Head of caudate nucleus (tissue), 42 donors: ENCODE measurements at regions not wholly inside any gene's neighbourhood (a gene's known extent, or its start where the extent isn't known, plus 50 kb on each side); places are given as distances from the start of the nearest gene placed in this dataset.

Experiments
- DNase-seq, 42 donors: peaks; one replicate each; pipeline versions ENCODE4 v3.0.0 to v3.0.0-alpha.2; 2020 to 2021; ENCODE audit warnings: mixed read lengths in 7 of 42
- intact Hi-C: fragments of 100-400 bp; cut with DNase I; formaldehyde crosslinking; loops from one replicate; pipeline ENCODE4 v1.15.0; 2022

- intact Hi-C loops = no loop called here
- DNase-seq = peak in 9 of 42 donors; percentile 4 to 40 (median 17)
Observed at GRCh38 chr12:92593734-92594402, 108.9 kb upstream of the PLEKHG7 start.

GRCh38 chr12:92585115-92585727 is 117.6 kb upstream of the PLEKHG7 start:
- no peak for DNase-seq
- intact Hi-C loops = no loop called here

DNA sequence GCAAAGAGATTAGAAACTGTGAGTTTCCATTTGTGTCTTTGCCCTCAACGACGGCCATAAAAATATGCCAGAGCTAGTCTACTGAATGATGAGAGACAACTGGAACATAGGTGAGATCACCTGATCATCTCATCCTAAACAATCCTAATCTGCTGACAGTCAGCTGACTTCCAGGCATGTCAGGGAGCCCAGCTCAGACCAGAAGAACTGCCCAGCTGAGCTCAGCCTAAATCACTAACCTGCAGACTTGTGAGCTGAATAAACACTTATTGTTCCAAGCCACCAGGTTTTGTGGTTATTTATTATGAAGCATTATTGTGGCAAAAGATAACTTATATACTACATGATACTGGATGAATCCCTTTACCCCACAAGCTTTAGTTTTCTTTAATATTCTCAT is 118.9 kb upstream of the PLEKHG7 start:
- intact Hi-C loops = no loop called here

GRCh38 chr12:92582893-92583292 is 119.9 kb upstream of the PLEKHG7 start:
- intact Hi-C loops = no loop called here
- DNase-seq = no peak

More for the DNA sequence above, 118.9 kb upstream of the PLEKHG7 start:
- no peak for DNase-seq

DNA sequence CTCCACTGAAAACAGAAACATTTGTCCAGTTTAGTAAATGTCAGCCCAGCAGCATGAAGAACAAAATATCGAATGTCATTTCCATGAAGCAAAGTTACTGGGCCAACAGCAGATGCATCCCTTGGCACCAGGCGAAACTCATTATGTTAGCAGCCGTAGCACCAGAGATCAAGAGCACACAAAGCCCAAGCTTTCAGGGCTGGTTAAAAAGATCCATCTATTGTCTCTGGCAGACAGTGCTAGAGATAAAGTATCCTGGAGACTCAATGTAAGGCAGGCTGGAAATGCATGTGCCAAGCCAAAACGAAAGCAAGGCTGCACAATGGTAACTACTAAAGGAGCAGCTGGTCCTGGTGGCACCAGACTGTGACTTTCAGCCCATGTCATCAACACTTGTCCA is 120.3 kb upstream of the PLEKHG7 start:
- peak in 1 of 42 donors; percentile 17 for DNase-seq
- intact Hi-C loops = no loop called here

- intact Hi-C loops = no loop called here
- DNase-seq = no peak
Observed at GRCh38 chr12:92581604-92582003, 121.2 kb upstream of the PLEKHG7 start.

DNA sequence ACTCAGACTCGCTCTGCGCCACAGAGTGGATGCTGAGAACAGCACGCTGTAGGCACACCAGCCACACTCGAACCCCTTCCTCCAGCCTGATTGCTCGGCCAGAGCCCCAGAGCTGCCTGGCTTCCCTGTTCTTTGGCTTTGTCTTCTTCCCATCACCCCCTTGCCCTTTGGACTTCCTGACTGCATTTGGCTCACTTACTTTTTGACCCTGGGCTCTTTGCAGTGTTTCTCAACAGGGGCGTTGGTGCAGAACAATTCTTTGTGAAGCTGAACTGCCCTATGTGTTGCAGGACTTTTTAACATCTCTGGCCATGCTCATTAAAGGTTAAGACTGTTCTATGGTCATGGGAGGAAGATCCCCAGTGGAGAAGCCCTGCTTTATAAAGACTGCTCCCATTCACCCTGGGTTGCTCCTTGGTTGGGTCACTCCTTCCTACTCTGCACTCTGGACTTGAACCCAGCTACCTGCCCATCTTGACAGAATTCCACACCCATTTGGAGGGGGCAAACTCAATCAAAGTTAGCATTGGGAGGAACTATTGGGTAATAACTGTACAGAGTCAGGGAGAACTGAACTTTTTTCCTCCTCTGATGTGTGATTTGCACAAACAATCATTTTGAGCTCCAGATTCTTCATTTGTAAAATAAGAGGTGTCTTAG is 127.7 kb upstream of the PLEKHG7 start:
- DNase-seq = no peak
- intact Hi-C loops = loop anchor here (5.0 to 10.0 kb wide), 3 partner anchors 70 to 1188 kb away; partner anchors contain the start of gene BTG1

DNA sequence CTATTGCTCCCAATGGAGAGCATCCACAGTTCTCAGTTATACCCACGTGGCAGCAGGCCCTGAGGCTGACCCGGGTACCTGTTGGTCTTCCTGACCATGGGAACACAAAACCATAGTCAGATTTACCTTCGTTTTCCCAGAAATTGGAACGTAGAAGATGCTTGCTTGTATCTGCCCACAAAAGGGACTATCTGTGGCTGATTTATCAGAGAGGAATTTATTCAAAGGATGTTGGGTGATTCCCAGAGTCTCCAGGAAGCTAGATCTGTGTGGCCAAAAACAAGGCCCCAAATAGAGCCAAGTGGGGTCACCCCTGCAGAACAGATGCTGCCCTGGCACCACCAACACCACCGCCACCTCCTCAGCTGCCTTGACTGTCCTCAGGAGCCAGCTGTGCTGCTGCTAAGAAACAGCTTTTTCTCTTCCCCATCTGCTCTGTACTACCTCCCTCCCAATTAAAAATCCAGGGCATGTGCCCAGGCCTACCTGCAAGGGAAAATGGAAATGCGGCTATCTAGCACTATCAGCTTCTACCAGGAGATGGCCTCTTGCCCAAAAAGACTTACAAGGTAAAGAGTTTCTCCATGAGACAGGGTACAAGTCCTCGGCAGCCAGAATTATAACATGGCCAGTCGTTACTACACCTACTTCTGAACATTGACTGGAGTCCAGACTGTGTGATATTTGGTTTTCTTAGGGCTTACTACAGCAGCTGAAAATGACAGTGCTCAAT is 128.6 kb upstream of the PLEKHG7 start:
- intact Hi-C loops = loop anchor here (5.0 to 10.0 kb wide), 3 partner anchors 69 to 1187 kb away; partner anchors contain the start of gene BTG1
- DNase-seq = no peak

GRCh38 chr12:92573104-92573503 is 129.7 kb upstream of the PLEKHG7 start:
- DNase-seq = no peak
- intact Hi-C loops = loop anchor here (5.0 to 10.0 kb wide), 3 partner anchors 68 to 1186 kb away; partner anchors contain the start of gene BTG1

- intact Hi-C loops = loop anchor here (5.0 to 10.0 kb wide), 3 partner anchors 67 to 1185 kb away; partner anchors contain the start of gene BTG1
- DNase-seq = no peak
Observed at GRCh38 chr12:92571844-92572543, 130.8 kb upstream of the PLEKHG7 start.

DNA sequence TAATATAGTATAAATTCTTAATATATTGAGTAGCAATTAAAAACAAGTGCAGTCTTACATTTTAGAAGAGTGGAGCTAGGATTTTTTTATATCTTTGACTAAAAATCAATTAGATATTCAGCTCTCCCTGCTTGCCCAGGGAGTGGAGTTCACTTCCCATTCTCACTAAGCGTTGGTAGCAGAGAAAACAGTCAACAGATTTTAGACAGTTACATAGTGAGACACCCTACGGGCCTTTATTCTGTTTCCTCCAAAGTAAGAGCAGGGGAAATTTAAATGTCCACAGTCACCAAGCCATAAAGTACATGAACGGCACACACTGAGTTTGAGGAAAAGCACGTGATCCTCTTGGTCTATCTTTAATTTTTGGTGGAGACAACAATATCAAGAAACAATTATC is 131.6 kb upstream of the PLEKHG7 start:
- DNase-seq = no peak
- intact Hi-C loops = loop anchor here (5.0 to 10.0 kb wide), 3 partner anchors 66 to 1184 kb away; partner anchors contain the start of gene BTG1

- DNase-seq = peak in 36 of 42 donors; percentile 14 to 92 (median 69)
- intact Hi-C loops = loop anchor here (5.0 to 10.0 kb wide), 3 partner anchors 65 to 1183 kb away; partner anchors contain the start of gene BTG1
Observed at GRCh38 chr12:92570056-92570753, 132.6 kb upstream of the PLEKHG7 start.

DNA sequence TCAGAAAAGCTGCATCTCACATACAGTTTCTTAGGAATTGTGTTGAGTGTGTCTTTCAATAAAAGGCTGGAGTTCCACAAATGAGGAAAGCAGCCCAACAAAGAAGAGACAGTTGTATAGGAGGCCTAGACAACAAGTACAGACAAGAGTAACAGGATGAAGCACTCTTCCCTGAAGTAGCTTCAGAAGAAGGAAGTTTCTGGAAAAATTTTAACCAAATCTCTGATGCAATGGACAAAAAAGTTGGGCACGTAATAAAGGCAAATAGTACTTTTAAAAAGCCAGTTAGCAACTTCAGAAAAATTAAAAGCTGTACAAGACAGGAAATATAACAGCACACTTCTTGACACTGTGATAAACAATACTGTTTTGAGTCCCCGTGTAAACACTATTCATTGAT is 134.1 kb upstream of the PLEKHG7 start:
- no peak for DNase-seq
- intact Hi-C loops = no loop called here

GRCh38 chr12:92566448-92567019 is 136.3 kb upstream of the PLEKHG7 start:
- intact Hi-C loops = no loop called here
- DNase-seq = no peak

DNA sequence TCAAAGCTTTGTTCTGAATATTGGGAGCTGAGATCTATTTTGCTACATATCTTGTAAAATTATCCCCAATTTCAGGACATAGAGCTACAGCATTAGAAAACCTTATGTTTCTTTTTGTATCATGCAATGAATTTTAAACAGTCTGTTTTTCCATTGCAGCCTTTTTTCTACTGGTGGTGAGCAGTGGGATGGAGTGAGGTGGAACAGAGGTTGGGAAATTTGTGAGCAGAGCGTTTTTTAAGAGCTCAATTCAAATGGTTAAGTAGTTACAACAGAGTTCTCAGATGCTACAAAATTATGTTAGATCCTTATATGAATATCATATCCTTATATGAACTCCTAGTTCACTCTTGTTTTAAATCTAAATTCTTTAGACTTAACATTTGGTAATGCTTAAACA is 139.0 kb upstream of the PLEKHG7 start:
- intact Hi-C loops = no loop called here
- no peak for DNase-seq

DNA sequence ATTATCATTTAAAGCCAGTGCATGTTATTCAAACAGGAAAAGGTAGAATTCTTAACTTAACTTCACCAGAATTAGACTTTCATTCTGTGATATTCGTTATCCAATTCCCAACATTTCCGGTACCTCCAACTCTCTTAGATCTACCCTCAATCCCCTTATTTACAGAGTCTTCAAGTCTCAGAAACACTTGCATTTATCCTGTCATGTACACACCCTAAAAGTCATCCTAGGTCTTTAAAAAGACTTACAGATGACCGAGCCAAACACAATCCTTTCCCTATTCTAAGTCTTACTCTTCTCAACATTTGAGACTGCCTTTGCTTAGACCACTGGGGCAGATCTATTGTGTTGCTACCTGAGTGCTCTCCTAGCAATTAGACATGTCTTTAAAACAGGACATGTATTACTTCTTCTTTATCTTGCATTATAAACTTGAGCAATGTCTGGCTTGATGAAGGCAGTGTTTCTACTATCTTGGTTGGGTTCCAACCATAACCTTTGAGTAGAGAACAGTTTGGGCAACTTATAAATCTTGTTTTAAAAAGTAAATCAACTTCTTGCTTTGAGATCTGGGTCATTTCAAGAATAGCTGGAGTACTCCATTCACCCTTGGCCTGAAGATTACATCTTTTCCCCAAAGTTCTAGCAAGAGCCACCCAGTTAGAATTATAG is 140.6 kb upstream of the PLEKHG7 start:
- intact Hi-C loops = no loop called here
- DNase-seq = no peak

GRCh38 chr12:92561543-92561899 is 141.3 kb upstream of the PLEKHG7 start:
- DNase-seq = peak in 10 of 42 donors; percentile 2 to 58 (median 28)
- intact Hi-C loops = no loop called here
